Glomerular visceral epithelial cell (primary cell): ENCODE measurements at regions not wholly inside any gene's neighbourhood (a gene's known extent, or its start where the extent isn't known, plus 50 kb on each side); places are given as distances from the start of the nearest gene placed in this dataset.
"Not testable (repeated sequence)": the region's sequence is repeated elsewhere in the genome, so short reads cannot be mapped to it uniquely, and the experiment has no call there.

Experiments used
- DNase-seq: peaks from one replicate; pipeline ENCODE4 v3.0.0-alpha.2; 2016; ENCODE audit errors: extremely low spot score

DNA sequence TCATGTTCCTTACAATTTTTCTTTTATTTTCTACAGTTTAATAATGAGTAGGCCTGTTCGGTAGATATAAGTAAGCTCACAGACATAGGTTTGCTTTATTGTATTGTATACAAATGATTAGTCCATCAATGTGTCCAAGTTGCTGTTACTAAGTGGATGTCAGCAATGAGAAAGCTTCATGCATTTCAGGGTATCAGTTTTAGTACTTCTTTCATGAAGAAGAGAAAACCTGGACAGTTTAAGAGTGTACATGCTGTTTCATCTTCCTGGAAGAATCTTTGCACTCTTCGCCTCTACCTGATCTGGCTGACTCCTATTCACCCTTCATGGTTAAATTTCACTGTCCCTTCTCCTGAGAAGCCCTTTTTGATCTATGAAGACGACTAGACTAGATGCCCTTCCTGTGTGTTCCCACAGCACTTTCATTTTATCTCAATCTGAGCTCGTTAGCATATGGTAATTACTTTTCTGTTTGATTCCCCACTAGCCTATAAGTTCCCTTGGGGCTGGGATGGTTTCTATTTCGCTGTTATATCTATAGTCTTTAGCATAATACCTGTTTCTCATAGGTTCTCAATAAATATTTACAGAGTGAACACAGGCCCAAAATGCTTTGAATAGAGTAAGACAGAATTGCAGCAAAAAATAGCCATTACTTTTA lies 70.7 kb downstream of the CETN3 start:
- DNase-seq, result no peak

DNA sequence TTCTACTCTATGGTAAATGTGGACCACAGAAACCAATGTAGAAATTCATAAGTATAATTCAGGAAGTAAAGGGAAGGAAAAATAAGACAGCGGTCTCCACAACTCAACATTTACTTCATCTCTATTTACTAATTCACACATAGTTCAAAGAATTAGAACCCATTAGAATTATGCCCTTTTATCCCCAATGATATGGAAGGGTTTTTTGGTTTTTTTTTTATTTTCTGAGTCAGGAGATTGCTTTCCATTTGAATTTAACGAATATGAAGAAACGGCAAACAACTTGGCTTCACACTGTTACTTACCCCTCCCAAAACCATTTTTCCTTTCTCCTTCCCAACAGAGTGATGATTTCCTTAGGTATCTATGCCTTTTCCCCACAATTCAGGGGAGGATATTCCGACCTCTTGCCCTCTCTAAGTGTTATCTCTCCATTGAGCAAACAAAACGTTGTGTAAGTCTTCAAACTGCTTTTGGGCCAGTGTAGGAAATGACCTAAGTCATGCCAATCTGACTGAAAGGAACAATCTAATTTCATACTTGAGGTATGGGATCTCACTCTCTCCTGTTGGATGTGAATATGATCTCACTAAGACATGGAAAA lies 72.0 kb downstream of the CETN3 start:
- no peak for DNase-seq

GRCh38 chr5:90336752-90337151 lies 72.8 kb downstream of the CETN3 start:
- DNase-seq, result no peak

DNA sequence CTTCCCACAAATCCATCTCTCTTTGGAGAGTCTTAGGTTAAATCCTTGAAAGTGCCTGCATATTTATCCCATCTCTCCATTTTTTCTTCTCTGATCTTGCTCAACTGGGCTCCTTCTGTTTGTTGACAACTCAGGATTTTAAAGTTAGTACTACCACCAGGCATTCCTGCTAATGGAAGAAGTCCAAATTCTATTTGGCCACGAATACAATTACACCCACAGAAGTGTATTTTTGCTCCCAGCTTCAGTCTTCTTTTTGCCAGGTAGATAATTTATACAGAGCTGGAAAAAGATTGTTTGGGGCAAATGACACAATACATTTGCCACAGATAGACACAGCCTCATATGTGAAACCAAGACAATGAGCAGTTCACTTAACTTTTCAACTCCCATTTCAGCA lies 74.8 kb downstream of the CETN3 start:
- DNase-seq, result no peak

GRCh38 chr5:90329911-90330310 lies 79.6 kb downstream of the CETN3 start:
- no peak for DNase-seq

- DNase-seq, result no peak
These were observed 82.6 kb downstream of the CETN3 start for GRCh38 chr5:90326995-90327394.

- DNase-seq, result no peak
These were observed 84.5 kb downstream of the CETN3 start for GRCh38 chr5:90325093-90325492.

GRCh38 chr5:90320348-90320747 lies 89.2 kb downstream of the CETN3 start:
- DNase-seq, result not testable (repeated sequence)

DNA sequence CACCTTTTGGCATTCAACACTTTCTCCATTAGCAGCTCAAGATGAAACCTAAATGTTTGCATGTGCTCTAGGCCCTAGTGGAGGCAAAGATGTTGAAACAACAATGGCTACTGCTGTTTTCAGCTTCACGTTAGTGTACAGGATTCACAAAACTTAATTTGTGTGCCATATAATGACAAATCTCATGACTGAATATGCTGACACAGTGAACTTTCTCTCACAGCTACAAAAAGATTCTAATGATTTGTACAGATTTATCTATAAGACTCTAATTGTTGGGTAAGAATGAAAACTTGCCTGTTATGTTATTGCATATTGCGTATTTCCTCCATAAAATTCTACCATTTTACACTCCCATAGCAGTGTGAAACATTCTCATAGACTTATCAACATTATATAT lies 97.5 kb downstream of the CETN3 start:
- no peak for DNase-seq

- no peak for DNase-seq
These were observed 98.2 kb downstream of the CETN3 start for GRCh38 chr5:90311401-90311800.

- peak; percentile 5 for DNase-seq
These were observed 100.6 kb downstream of the CETN3 start for GRCh38 chr5:90308787-90309585.

- DNase-seq, result no peak
These were observed 101.8 kb downstream of the CETN3 start for GRCh38 chr5:90307782-90308181.

GRCh38 chr5:90307322-90307721 lies 102.2 kb downstream of the CETN3 start:
- DNase-seq, result no peak

DNA sequence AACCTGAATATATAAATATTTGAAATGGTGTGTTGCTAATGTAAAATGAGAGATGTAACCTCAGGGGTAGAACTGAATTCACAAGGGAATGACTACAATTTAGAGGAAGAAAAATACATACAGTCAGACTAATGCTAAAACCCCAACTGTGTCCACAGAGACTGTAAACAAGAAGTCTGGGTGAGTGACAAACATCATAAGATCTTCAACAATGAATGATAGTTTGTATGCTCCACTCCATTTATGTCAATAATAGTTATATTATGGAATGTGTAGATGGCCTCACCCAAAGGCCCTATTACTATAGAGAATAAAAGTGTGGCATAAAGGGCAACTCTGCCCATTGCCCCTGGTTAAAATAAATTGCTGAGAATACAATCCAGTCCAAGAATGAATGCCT lies 102.9 kb downstream of the CETN3 start:
- no peak for DNase-seq

DNA sequence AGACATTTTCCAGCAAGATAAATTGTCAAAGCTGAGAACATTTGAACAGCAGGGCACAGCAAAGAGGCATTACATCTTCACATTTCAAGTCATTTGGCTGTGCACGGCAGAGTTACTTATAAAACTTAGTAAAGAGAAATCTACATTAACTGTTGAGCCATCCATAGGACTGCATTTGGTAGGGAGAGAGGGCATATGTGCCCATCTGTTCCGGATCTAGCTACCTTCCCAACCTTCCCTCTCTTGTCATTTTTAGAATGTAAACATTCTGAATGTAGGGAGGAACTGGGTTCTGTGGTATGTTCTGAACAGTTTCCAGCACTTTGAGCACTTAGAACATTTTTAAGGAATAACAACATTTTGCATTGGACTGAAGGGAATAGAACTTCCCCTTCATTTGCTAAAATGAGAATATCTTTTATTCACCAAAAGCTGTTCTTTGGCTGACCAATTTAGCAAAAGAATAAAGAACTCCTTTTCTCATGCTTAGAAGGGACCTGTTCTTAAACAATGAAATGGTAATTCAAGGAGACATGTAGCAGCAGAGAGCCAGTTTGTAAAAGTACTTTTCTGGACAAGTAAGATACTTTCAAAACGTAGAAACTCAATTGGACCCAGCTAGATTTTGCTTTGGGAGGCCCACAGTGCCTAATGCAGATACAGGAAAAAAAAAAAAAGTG lies 104.4 kb downstream of the CETN3 start:
- no peak for DNase-seq

GRCh38 chr5:90301248-90301647 lies 108.3 kb downstream of the CETN3 start:
- DNase-seq, result no peak

GRCh38 chr5:90297045-90297764 lies 112.4 kb downstream of the CETN3 start:
- no peak for DNase-seq

DNA sequence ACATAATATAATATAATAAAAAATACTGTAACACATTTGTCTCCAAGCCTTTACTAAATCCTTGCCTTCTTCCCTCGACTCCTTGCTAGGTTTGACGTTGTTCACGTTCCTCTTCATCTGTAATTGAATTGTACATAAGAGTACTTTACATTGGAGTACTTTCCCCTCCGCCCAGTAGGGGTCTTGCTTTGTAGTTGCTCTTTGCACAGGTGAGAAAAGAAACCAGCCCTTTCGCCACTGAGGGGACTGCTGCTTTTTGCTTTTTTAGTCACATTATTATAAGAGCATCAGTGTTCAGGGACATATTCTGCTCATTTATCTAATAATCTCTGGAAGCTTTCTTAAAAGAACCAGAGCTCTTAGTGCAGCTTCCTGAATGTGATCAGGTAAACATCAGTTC lies 115.0 kb downstream of the CETN3 start:
- no peak for DNase-seq

- peak; percentile 54 for DNase-seq
These were observed 115.6 kb downstream of the CETN3 start for GRCh38 chr5:90293931-90294330.

GRCh38 chr5:90290648-90291047 lies 118.9 kb downstream of the CETN3 start:
- no peak for DNase-seq

- DNase-seq, result no peak
These were observed 119.7 kb downstream of the CETN3 start for GRCh38 chr5:90289837-90290236.

- DNase-seq, result no peak
These were observed 122.5 kb downstream of the CETN3 start for GRCh38 chr5:90287036-90287435.
